K562 (cell line): ENCODE measurements at regions not wholly inside any gene's neighbourhood (a gene's known extent, or its start where the extent isn't known, plus 50 kb on each side); places are given as distances from the start of the nearest gene placed in this dataset.

Source experiments
- ASH1L ChIP-seq: fragments of 450-650 bp; IDR thresholded peaks from 2 replicates; pipeline ENCODE4 v1.6.1; 2018; ENCODE audit warnings: borderline replicate concordance, mild to moderate bottlenecking, low read depth; ENCODE audit not compliant: partially characterized antibody
- C11orf30 ChIP-seq: fragments of 450-650 bp; IDR thresholded peaks from 2 replicates; pipeline ENCODE4 v1.6.1; 2016; ENCODE audit warnings: low read depth, mild to moderate bottlenecking
- CHD2 ChIP-seq: IDR thresholded peaks from 2 replicates; pipeline ENCODE4 v1.6.1; 2011; ENCODE audit warnings: low read depth, low read length
- FOXP1 ChIP-seq: sonication (generic); formaldehyde crosslinking; IDR thresholded peaks from 2 replicates; pipeline ENCODE4 v1.8.0; 2022; ENCODE audit warnings: mild to moderate bottlenecking, missing genetic modification reagents
- HNRNPK ChIP-seq: fragments of 200-400 bp; formaldehyde crosslinking; IDR thresholded peaks from one replicate; pipeline ENCODE4 v1.6.1; 2018; ENCODE audit warnings: mild to moderate bottlenecking, low read depth, low read length; ENCODE audit not compliant: poor library complexity, severe bottlenecking
- NFIX ChIP-seq: fragments of 250-450 bp; sonication (Bioruptor Pico); IDR thresholded peaks from 2 replicates; pipeline ENCODE4 v1.4.0; 2020; ENCODE audit warnings: low read depth, mild to moderate bottlenecking, moderate library complexity
- SMARCC2 ChIP-seq: fragments of 450-650 bp; IDR thresholded peaks from 2 replicates; pipeline ENCODE4 v1.6.1; 2017; ENCODE audit warnings: antibody characterized with exemption, moderate library complexity, mild to moderate bottlenecking, low read depth
- SRSF9 ChIP-seq: fragments of 200-400 bp; formaldehyde crosslinking; IDR thresholded peaks from 2 replicates; pipeline ENCODE4 v1.6.1; 2017; ENCODE audit warnings: low read depth, low read length, borderline replicate concordance
- ZNF354B ChIP-seq: fragments of 250-450 bp; sonication (Bioruptor Pico); IDR thresholded peaks from 2 replicates; pipeline ENCODE4 v1.4.0; 2020
- ZNF695 ChIP-seq: fragments of 450-650 bp; formaldehyde crosslinking; IDR thresholded peaks from 2 replicates; pipeline ENCODE4 v1.4.0; 2020; ENCODE audit warnings: mild to moderate bottlenecking, moderate library complexity
- ZNF717 ChIP-seq: fragments of 250-450 bp; sonication (Bioruptor Pico); IDR thresholded peaks from 2 replicates; pipeline ENCODE4 v1.5.0; 2021
- TF ChIP-seq, protein P1 (sequence below), 2 experiments: fragments of 450-650 bp in 1 of 2; sonication (generic) in 1 of 2; formaldehyde crosslinking in 1 of 2; IDR thresholded peaks; 2 replicates each; pipeline versions ENCODE4 v1.7.1 to v1.9.0; 2016 to 2022; ENCODE audit warnings: inconsistent platforms in 1 of 2, mild to moderate bottlenecking in 1 of 2, missing genetic modification reagents in 1 of 2
- TF ChIP-seq, protein P2 (sequence below): fragments of 250-450 bp; sonication (Bioruptor Pico); IDR thresholded peaks from 2 replicates; pipeline ENCODE4 v1.4.0; 2020

DNA sequence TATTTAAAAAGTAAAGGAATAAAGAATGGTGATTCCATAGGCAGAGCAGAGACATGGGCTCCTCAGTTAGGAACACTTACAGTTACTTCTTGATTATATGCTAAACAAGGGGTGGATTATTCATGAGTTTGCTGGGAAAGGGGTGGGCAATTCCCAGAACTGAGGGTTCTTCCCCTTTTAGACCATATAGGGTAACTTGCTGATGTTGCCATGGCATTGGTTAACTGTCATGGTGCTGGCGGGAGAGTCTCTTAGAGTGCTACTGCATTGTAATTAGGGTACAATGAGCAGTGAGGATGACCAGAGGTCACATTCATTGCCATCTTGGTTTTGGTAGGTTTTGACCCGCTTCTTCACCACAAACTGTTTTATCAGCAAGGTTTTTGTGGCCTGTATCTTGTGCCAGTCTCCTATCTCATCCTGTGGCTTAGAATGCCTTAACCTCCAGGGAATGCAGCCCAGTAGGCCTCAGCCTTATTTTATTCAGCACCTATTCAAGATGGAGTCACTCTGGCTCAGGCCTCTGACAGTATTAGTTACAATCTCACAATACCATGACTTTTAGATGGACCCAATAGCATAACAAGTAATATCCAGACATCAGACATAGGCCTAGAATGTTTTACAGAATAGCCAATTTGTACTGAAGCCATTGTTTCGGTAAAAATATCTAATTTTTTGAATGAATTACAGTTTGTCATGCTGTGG, 106.8 kb downstream of the ZBTB18 start (continued):
- TF ChIP-seq ZNF695 (CRISPR knock-in tag) (no peak), SMARCC2 (no peak), ZNF717 (CRISPR knock-in tag) (no peak), ASH1L (no peak), SRSF9 (no peak), HNRNPK (no peak), C11orf30 (no peak), CHD2 (no peak), ZNF354B (no peak), NFIX (CRISPR knock-in tag) (no peak), FOXP1 (CRISPR knock-in tag) (no peak)
- TF ChIP-seq, protein P1, sequence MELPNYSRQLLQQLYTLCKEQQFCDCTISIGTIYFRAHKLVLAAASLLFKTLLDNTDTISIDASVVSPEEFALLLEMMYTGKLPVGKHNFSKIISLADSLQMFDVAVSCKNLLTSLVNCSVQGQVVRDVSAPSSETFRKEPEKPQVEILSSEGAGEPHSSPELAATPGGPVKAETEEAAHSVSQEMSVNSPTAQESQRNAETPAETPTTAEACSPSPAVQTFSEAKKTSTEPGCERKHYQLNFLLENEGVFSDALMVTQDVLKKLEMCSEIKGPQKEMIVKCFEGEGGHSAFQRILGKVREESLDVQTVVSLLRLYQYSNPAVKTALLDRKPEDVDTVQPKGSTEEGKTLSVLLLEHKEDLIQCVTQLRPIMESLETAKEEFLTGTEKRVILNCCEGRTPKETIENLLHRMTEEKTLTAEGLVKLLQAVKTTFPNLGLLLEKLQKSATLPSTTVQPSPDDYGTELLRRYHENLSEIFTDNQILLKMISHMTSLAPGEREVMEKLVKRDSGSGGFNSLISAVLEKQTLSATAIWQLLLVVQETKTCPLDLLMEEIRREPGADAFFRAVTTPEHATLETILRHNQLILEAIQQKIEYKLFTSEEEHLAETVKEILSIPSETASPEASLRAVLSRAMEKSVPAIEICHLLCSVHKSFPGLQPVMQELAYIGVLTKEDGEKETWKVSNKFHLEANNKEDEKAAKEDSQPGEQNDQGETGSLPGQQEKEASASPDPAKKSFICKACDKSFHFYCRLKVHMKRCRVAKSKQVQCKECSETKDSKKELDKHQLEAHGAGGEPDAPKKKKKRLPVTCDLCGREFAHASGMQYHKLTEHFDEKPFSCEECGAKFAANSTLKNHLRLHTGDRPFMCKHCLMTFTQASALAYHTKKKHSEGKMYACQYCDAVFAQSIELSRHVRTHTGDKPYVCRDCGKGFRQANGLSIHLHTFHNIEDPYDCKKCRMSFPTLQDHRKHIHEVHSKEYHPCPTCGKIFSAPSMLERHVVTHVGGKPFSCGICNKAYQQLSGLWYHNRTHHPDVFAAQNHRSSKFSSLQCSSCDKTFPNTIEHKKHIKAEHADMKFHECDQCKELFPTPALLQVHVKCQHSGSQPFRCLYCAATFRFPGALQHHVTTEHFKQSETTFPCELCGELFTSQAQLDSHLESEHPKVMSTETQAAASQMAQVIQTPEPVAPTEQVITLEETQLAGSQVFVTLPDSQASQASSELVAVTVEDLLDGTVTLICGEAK (IDR thresholded peaks at IDR 0.05) = no peak
- TF ChIP-seq, protein P1 (CRISPR knock-in tag; IDR thresholded peaks at IDR 0.05) = no peak
- TF ChIP-seq, protein P2, sequence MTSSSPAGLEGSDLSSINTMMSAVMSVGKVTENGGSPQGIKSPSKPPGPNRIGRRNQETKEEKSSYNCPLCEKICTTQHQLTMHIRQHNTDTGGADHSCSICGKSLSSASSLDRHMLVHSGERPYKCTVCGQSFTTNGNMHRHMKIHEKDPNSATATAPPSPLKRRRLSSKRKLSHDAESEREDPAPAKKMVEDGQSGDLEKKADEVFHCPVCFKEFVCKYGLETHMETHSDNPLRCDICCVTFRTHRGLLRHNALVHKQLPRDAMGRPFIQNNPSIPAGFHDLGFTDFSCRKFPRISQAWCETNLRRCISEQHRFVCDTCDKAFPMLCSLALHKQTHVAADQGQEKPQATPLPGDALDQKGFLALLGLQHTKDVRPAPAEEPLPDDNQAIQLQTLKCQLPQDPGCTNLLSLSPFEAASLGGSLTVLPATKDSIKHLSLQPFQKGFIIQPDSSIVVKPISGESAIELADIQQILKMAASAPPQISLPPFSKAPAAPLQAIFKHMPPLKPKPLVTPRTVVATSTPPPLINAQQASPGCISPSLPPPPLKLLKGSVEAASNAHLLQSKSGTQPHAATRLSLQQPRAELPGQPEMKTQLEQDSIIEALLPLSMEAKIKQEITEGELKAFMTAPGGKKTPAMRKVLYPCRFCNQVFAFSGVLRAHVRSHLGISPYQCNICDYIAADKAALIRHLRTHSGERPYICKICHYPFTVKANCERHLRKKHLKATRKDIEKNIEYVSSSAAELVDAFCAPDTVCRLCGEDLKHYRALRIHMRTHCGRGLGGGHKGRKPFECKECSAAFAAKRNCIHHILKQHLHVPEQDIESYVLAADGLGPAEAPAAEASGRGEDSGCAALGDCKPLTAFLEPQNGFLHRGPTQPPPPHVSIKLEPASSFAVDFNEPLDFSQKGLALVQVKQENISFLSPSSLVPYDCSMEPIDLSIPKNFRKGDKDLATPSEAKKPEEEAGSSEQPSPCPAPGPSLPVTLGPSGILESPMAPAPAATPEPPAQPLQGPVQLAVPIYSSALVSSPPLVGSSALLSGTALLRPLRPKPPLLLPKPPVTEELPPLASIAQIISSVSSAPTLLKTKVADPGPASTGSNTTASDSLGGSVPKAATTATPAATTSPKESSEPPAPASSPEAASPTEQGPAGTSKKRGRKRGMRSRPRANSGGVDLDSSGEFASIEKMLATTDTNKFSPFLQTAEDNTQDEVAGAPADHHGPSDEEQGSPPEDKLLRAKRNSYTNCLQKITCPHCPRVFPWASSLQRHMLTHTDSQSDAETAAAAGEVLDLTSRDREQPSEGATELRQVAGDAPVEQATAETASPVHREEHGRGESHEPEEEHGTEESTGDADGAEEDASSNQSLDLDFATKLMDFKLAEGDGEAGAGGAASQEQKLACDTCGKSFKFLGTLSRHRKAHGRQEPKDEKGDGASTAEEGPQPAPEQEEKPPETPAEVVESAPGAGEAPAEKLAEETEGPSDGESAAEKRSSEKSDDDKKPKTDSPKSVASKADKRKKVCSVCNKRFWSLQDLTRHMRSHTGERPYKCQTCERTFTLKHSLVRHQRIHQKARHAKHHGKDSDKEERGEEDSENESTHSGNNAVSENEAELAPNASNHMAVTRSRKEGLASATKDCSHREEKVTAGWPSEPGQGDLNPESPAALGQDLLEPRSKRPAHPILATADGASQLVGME (CRISPR knock-in tag) = no peak
